ENCODE measurements at regions not wholly inside any gene's neighbourhood (a gene's known extent, or its start where the extent isn't known, plus 50 kb on each side); places are given as distances from the start of the nearest gene placed in this dataset.
"Not testable (repeated sequence)": the region's sequence is repeated elsewhere in the genome, so short reads cannot be mapped to it uniquely, and the experiment has no call there.

- DNase-seq (ENCODE audit: low spot score), result no peak
Observed at GRCh38 chr6:5838656-5839396, 167.9 kb downstream of the NRN1 start.

- DNase-seq (ENCODE audit: low spot score), result no peak
Observed at GRCh38 chr6:5837323-5837722, 169.4 kb downstream of the NRN1 start.

GRCh38 chr6:5836597-5836996 lies 170.1 kb downstream of the NRN1 start:
- DNase-seq (ENCODE audit: low spot score), result not testable (repeated sequence)

- DNase-seq (ENCODE audit: low spot score), result no peak
Observed at GRCh38 chr6:5833120-5833519, 173.6 kb downstream of the NRN1 start.

- no peak for DNase-seq (ENCODE audit: low spot score)
Observed at GRCh38 chr6:5832668-5833067, 174.1 kb downstream of the NRN1 start.

- not testable (repeated sequence) for DNase-seq (ENCODE audit: low spot score)
Observed at GRCh38 chr6:5831219-5831862, 175.4 kb downstream of the NRN1 start.

GRCh38 chr6:5828296-5828695 lies 178.4 kb downstream of the NRN1 start:
- DNase-seq (ENCODE audit: low spot score), result no peak

GRCh38 chr6:5827056-5827904 lies 179.4 kb downstream of the NRN1 start:
- no peak for DNase-seq (ENCODE audit: low spot score)

- not testable (repeated sequence) for DNase-seq (ENCODE audit: low spot score)
Observed at GRCh38 chr6:5824382-5824983, 182.2 kb downstream of the NRN1 start.

Data from ecto neural progenitor cell (in vitro differentiated cells).